Sigmoid colon (tissue), 6 donors: ENCODE measurements at regions not wholly inside any gene's neighbourhood (a gene's known extent, or its start where the extent isn't known, plus 50 kb on each side); places are given as distances from the start of the nearest gene placed in this dataset.

Experiments
- DNase-seq: peaks from one replicate; pipeline ENCODE4 v3.0.0-alpha.2; 2019
- H3K27ac ChIP-seq, 4 donors: fragments of 200-600 bp; sonication (generic); one replicate each; pipeline ENCODE4 v1.5.1; 2016 to 2019; ENCODE audit warnings: mild to moderate bottlenecking in 1 of 4
- H3K27me3 ChIP-seq, 3 donors: fragments of 200-600 bp; sonication (generic); one replicate each; pipeline ENCODE4 v1.5.1; 2019; ENCODE audit warnings: mild to moderate bottlenecking in 1 of 3
- H3K36me3 ChIP-seq, 4 donors: fragments of 200-600 bp; sonication (generic); one replicate each; pipeline ENCODE4 v1.5.1; 2016 to 2019
- H3K4me1 ChIP-seq, 4 donors: fragments of 200-600 bp; sonication (generic); one replicate each; pipeline ENCODE4 v1.5.1; 2017 to 2019
- H3K4me3 ChIP-seq, 4 donors: fragments of 200-600 bp; sonication (generic); one replicate each; pipeline ENCODE4 v1.5.1; 2017 to 2019; ENCODE audit warnings: mild to moderate bottlenecking in 2 of 4, moderate library complexity in 1 of 4
- H3K9me3 ChIP-seq, 4 donors: fragments of 200-600 bp in 3 of 4; sonication (generic) in 3 of 4; one replicate each; pipeline versions ENCODE4 v1.5.1 to v1.6.1; 2013 to 2019
- EP300 ChIP-seq, 4 donors: sonication (generic); formaldehyde crosslinking; IDR thresholded peaks; one replicate each; pipeline ENCODE4 v1.6.1; 2017; ENCODE audit warnings: antibody characterized with exemption in 4 of 4
- POLR2A ChIP-seq, 2 donors: fragments of 450-650 bp; IDR thresholded peaks; one replicate each; pipeline ENCODE4 v1.6.1; 2016; ENCODE audit warnings: antibody characterized with exemption in 2 of 2, mild to moderate bottlenecking in 2 of 2, moderate library complexity in 2 of 2
- POLR2AphosphoS5 ChIP-seq, 4 donors: sonication (generic); formaldehyde crosslinking; IDR thresholded peaks; one replicate each; pipeline ENCODE4 v1.6.1; 2017; ENCODE audit warnings: antibody characterized with exemption in 4 of 4
- WGBS, 2 donors: extraction: QIAGEN DNeasy Blood & Tissue Kit; methylation state at CpG; one replicate each; pipeline ENCODE4 v1.1.7; 2013; 5-methylcytosine and 5-hydroxymethylcytosine counted together
- intact Hi-C: fragments of 100-400 bp; cut with DNase I; formaldehyde crosslinking; loops from one replicate; pipeline ENCODE4 v1.15.1; 2023
- TF ChIP-seq, protein P1 (sequence below), 4 experiments: fragments of 450-650 bp in 3 of 4; fragments of 200-600 bp in 1 of 4; IDR thresholded peaks; one replicate each; pipeline ENCODE4 v1.5.1; 2016 to 2019; ENCODE audit warnings: antibody characterized with exemption in 4 of 4, mild to moderate bottlenecking in 3 of 4, moderate library complexity in 2 of 4
- donor health status: healthy with polysubstance abuse.
- donor health status: healthy.

DNA sequence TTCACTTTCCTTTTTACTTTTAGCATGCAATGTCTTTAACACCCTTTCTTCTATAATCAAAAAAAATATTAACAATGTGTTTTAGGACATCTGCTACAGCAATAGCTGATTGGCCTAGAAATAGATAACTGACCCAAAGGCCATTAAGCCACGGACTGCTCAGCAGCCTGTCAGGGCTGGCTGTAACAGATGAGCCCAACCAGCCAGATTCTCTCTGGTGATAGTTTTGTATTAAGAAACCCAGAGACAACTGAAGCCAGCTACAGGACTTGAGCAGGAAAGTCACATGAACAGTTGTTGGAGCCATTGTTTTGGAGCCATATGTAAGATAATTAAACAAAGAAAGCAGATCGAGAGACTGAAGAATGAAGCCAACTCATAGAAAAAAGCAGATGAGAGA is 80.3 kb downstream of the DDIT4L start:
- Histone ChIP-seq H3K9me3 (no peaks in the 10 kb centered on the region), H3K4me1 (no peaks in the 10 kb centered on the region), H3K27ac (no peak overlapping the region), H3K36me3 (no peaks in the 10 kb centered on the region), H3K27me3 (no peaks in the 10 kb centered on the region), H3K4me3 (no peak overlapping the region)
- intact Hi-C loops: no loop called here
- WGBS, 2 donors: 72 to 73% methylated on average over 2 of the region's 2 CpGs
- no peak for DNase-seq
- TF ChIP-seq POLR2AphosphoS5 (IDR thresholded peaks at IDR 0.05) (no peak), POLR2A (IDR thresholded peaks at IDR 0.05) (no peak), EP300 (IDR thresholded peaks at IDR 0.05) (no peak)
- TF ChIP-seq, protein P1, sequence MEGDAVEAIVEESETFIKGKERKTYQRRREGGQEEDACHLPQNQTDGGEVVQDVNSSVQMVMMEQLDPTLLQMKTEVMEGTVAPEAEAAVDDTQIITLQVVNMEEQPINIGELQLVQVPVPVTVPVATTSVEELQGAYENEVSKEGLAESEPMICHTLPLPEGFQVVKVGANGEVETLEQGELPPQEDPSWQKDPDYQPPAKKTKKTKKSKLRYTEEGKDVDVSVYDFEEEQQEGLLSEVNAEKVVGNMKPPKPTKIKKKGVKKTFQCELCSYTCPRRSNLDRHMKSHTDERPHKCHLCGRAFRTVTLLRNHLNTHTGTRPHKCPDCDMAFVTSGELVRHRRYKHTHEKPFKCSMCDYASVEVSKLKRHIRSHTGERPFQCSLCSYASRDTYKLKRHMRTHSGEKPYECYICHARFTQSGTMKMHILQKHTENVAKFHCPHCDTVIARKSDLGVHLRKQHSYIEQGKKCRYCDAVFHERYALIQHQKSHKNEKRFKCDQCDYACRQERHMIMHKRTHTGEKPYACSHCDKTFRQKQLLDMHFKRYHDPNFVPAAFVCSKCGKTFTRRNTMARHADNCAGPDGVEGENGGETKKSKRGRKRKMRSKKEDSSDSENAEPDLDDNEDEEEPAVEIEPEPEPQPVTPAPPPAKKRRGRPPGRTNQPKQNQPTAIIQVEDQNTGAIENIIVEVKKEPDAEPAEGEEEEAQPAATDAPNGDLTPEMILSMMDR (IDR thresholded peaks at IDR 0.05): no peak

DNA sequence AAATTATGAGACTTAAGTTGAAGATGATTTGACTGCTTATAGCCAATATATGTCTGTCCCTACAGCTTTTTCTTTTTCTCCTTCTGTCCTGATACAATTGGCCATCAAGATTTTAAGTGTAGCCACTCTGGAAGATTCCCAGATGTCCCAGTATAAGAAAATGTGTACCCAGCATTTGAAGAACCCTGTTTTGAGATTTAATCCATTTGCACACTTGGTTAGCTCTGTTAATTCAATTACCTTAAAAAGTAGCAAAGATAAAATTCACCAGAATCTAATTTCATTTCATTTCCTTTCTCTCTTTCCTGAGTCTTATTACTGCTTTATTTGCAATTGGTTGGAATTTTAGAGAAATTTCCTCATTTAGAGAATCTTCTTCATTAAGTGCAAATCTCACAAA is 81.4 kb downstream of the DDIT4L start:
- no peaks in the 10 kb centered on the region for H3K36me3 ChIP-seq
- H3K27me3 ChIP-seq: no peaks in the 10 kb centered on the region
- H3K4me1 ChIP-seq: no peaks in the 10 kb centered on the region
- intact Hi-C loops: no loop called here
- TF ChIP-seq POLR2A (IDR thresholded peaks at IDR 0.05) (no peak), POLR2AphosphoS5 (IDR thresholded peaks at IDR 0.05) (no peak), EP300 (IDR thresholded peaks at IDR 0.05) (no peak)
- TF ChIP-seq, protein P1 (IDR thresholded peaks at IDR 0.05): no peak
- DNase-seq: no peak
- no peak overlapping the region for H3K4me3 ChIP-seq
- no peak overlapping the region for H3K27ac ChIP-seq
- no peaks in the 10 kb centered on the region for H3K9me3 ChIP-seq

DNA sequence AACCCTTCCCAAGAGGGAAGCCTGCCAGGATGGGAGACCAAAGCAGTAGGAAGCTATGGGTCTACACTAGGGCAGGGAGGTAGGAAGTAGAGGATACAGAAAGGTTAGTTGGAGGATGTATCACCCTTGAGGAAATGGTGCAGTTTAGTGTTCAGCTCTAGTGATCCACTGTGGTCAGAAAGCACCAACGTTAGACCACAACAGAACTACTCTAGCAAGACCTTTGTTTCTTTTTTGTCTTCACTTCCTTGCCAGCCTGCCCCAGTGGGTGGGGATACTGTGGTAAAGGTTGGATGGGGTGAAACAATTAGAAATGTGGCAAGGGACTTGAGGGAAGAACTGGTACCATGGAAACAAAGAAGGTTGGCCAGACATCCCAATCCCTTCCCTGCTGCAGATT is 83.3 kb downstream of the DDIT4L start:
- 32 to 48% methylated on average over 1 of the region's 1 CpG for WGBS, 2 donors
- no peaks in the 10 kb centered on the region for H3K4me1 ChIP-seq
- no peak overlapping the region for H3K27ac ChIP-seq
- no peak overlapping the region for H3K4me3 ChIP-seq
- no peaks in the 10 kb centered on the region for H3K36me3 ChIP-seq
- H3K27me3 ChIP-seq: no peaks in the 10 kb centered on the region
- DNase-seq: no peak
- TF ChIP-seq EP300 (IDR thresholded peaks at IDR 0.05) (no peak), POLR2A (IDR thresholded peaks at IDR 0.05) (no peak), POLR2AphosphoS5 (IDR thresholded peaks at IDR 0.05) (no peak)
- intact Hi-C loops: no loop called here
- no peaks in the 10 kb centered on the region for H3K9me3 ChIP-seq

DNA sequence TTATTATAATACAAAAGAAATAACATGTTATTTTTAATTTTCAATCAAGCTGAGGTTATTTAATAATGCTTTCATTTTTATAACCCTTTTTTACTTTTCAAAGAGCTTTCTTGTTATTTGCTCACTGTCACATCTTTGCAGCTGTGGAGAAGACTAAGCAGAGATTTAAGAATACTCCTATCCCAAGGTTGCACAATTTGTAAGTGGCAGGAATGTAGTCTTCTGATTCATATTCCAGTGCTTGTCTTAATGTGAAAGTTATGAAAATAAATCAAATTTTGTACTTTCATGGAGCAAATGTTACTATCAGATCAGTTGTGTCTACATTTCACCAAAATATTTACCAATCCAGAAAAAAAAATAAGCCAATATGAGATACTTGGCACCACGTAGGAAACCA is 86.6 kb downstream of the DDIT4L start:
- Histone ChIP-seq H3K27ac (no peak overlapping the region), H3K4me1 (no peaks in the 10 kb centered on the region), H3K36me3 (no peaks in the 10 kb centered on the region), H3K9me3 (no peaks in the 10 kb centered on the region), H3K4me3 (no peak overlapping the region), H3K27me3 (no peaks in the 10 kb centered on the region)
- no peak for DNase-seq
- TF ChIP-seq POLR2AphosphoS5 (IDR thresholded peaks at IDR 0.05) (no peak), EP300 (IDR thresholded peaks at IDR 0.05) (no peak), POLR2A (IDR thresholded peaks at IDR 0.05) (no peak)
- TF ChIP-seq, protein P1 (IDR thresholded peaks at IDR 0.05): no peak
- WGBS, 2 donors: 78 to 80% methylated on average over 1 of the region's 1 CpG
- intact Hi-C loops: no loop called here

DNA sequence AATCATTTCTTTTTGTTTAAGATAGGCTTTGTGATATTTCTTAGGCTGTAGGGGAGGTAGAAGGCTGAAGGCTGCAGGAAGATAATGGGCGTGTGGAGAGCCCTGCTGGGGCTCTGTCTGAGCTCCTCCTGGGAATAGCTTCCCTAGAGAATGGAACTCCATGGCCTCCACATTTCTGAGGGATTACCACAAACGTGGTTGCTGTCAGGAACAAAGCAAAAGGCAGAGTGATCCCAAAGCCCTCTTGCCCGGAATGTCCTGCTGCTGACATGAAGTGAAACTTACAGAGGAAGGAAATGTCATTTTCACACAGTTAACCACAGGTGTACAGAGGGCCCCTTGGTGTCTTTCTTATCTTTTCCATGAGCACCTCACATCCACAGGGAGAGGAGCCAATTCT is 89.3 kb downstream of the DDIT4L start:
- WGBS, 2 donors: 51 to 78% methylated on average over 3 of the region's 3 CpGs

More for the DNA sequence above, 89.3 kb downstream of the DDIT4L start:
- intact Hi-C loops: no loop called here
- Histone ChIP-seq H3K27me3 (no peaks in the 10 kb centered on the region), H3K4me3 (no peak overlapping the region), H3K36me3 (no peaks in the 10 kb centered on the region), H3K27ac (no peak overlapping the region), H3K9me3 (no peaks in the 10 kb centered on the region), H3K4me1 (no peaks in the 10 kb centered on the region)
- no peak for DNase-seq
- TF ChIP-seq EP300 (IDR thresholded peaks at IDR 0.05) (no peak), POLR2AphosphoS5 (IDR thresholded peaks at IDR 0.05) (no peak), POLR2A (IDR thresholded peaks at IDR 0.05) (no peak)
- TF ChIP-seq, protein P1 (IDR thresholded peaks at IDR 0.05): no peak
